CD4-positive, alpha-beta memory T cell (primary cell): ENCODE measurements at regions not wholly inside any gene's neighbourhood (a gene's known extent, or its start where the extent isn't known, plus 50 kb on each side); places are given as distances from the start of the nearest gene placed in this dataset.
A peak's percentile ranks its signal among the peaks of the same experiment; 100 is the strongest.

Source experiments
- CTCF ChIA-PET: fragments of 350-600 bp; sonication (Branson Sonifier 250); formaldehyde crosslinking; loops from one replicate; lab custom pipeline; 2021; ENCODE audit warnings: inconsistent platforms; ENCODE audit not compliant: partially characterized antibody; lab: Charles Lee
- POLR2A ChIA-PET: fragments of 350-600 bp; sonication (Branson Sonifier 250); formaldehyde crosslinking; loops from one replicate; lab custom pipeline; 2021; ENCODE audit not compliant: partially characterized antibody; lab: Charles Lee
- DNase-seq, 5 donors: peaks; one replicate each; pipeline versions ENCODE4 v3.0.0 to v3.0.0-alpha.2; 2020 to 2022; ENCODE audit warnings: mixed read lengths in 1 of 5
- H3K27ac ChIP-seq: one replicate; pipeline ENCODE4 v1.7.0; 2013; ENCODE audit warnings: low read depth, low read length
- H3K27me3 ChIP-seq: 2 replicates; pipeline ENCODE4 v1.7.0; 2013; ENCODE audit warnings: mild to moderate bottlenecking, low read length, moderate library complexity; ENCODE audit not compliant: insufficient read depth
- H3K36me3 ChIP-seq: 2 replicates; pipeline ENCODE4 v1.7.0; 2013; ENCODE audit warnings: mild to moderate bottlenecking, low read length, moderate library complexity; ENCODE audit not compliant: insufficient read depth
- H3K4me1 ChIP-seq: 2 replicates; pipeline ENCODE4 v1.7.0; 2013; ENCODE audit warnings: mild to moderate bottlenecking, low read length, moderate library complexity; ENCODE audit not compliant: insufficient read depth
- H3K4me3 ChIP-seq, 2 donors: one replicate each; pipeline ENCODE4 v1.7.0; 2013; ENCODE audit warnings: low read length in 2 of 2, mild to moderate bottlenecking in 1 of 2
- H3K9me3 ChIP-seq, 2 donors: one replicate each; pipeline ENCODE4 v1.7.0; 2013; ENCODE audit warnings: low read length in 2 of 2, control low read depth in 1 of 2; ENCODE audit not compliant: control insufficient read depth in 1 of 2
- H3K27ac Mint-ChIP-seq, 7 donors: one replicate each; pipeline ENCODE4 v1.8.0; 2020 to 2021; ENCODE audit warnings: mixed read lengths in 7 of 7, mild to moderate bottlenecking in 6 of 7, inconsistent platforms in 3 of 7, moderate library complexity in 3 of 7
- H3K27me3 Mint-ChIP-seq, 2 donors: one replicate each; pipeline ENCODE4 v1.8.0; 2020 to 2021; ENCODE audit warnings: mixed read lengths in 2 of 2
- H3K36me3 Mint-ChIP-seq, 2 donors: one replicate each; pipeline ENCODE4 v1.8.0; 2020 to 2021; ENCODE audit warnings: mixed read lengths in 2 of 2, inconsistent platforms in 1 of 2, mild to moderate bottlenecking in 1 of 2
- H3K4me1 Mint-ChIP-seq, 4 donors: one replicate each; pipeline ENCODE4 v1.8.0; 2020 to 2021; ENCODE audit warnings: mixed read lengths in 4 of 4, mild to moderate bottlenecking in 1 of 4
- H3K4me3 Mint-ChIP-seq, 8 donors: one replicate each; pipeline ENCODE4 v1.8.0; 2020 to 2021; ENCODE audit warnings: mixed read lengths in 8 of 8, mild to moderate bottlenecking in 7 of 8, moderate library complexity in 6 of 8, inconsistent platforms in 3 of 8
- H3K9me3 Mint-ChIP-seq, 8 donors: one replicate each; pipeline ENCODE4 v1.8.0; 2020 to 2021; ENCODE audit warnings: mixed read lengths in 8 of 8, mild to moderate bottlenecking in 5 of 8, inconsistent platforms in 3 of 8, moderate library complexity in 1 of 8
- intact Hi-C: fragments of 100-400 bp; cut with micrococcal nuclease; formaldehyde crosslinking; loops from one replicate; pipeline ENCODE4 v1.15.1; 2023

DNA sequence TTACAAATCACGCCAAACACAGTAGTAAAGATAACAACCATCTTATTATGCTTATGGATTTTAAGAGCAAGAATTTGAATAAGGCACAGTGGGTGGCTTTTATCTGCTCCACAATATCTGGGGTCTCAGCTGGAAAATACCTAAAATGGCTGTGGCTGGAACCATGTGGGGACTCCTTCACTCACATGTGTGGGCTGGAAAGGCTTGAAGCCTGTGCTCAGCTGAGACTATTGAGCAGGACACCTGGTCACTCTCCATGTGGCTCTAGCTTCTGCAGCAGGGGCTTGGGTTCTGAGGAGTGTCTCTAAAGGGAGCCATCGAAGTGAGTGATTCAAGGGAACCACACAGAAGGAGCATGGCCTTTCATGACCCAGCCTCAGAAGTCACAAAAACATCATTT, 239.6 kb upstream of the B3GALT2 start:
- no peaks in the 10 kb centered on the region for H3K27me3 Mint-ChIP-seq
- no peak overlapping the region for H3K27ac Mint-ChIP-seq

DNA sequence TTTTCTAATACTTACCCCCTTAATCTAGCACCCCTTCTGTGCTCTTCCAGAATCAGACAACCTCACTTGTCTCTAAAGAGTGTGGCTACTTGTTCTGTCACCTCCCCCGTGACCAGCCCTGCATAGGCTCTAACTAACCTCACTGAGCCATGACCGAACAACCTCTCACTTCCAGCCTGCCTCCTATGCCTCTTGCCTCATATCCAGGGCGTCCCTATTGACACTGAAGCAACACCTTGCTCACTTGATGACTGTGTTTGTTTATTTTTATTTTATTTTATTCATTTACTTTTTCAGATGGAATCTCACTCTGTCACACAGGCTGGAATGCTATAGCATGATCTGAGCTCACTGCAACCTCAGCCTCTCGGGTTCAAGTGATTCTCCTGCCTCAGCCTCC, 235.1 kb upstream of the B3GALT2 start:
- no peak for DNase-seq
- POLR2A ChIA-PET: no interaction called here
- Histone ChIP-seq H3K9me3 (no peaks in the 10 kb centered on the region), H3K27ac (no peak overlapping the region), H3K4me3 (no peak overlapping the region), H3K27me3 (no peaks in the 10 kb centered on the region), H3K4me1 (peaks cover 32% of the 10 kb centered on the region), H3K36me3 (no peaks in the 10 kb centered on the region)
- intact Hi-C loops: no loop called here
- H3K9me3 Mint-ChIP-seq: peaks cover 0 to 3% (median 0%) of the 10 kb centered on the region in 8 donors
- CTCF ChIA-PET: interaction anchor here (0.8 kb wide), 1 partner anchor 25 kb away, joined by 3 read pairs; no protein-coding TSS in a partner anchor
- H3K27ac Mint-ChIP-seq: no peak overlapping the region
- H3K27me3 Mint-ChIP-seq: no peaks in the 10 kb centered on the region
- peaks cover 0 to 2% of the 10 kb centered on the region in 2 donors for H3K36me3 Mint-ChIP-seq
- peaks cover 24 to 38% (median 27%) of the 10 kb centered on the region in 4 donors for H3K4me1 Mint-ChIP-seq
- H3K4me3 Mint-ChIP-seq: peak overlapping the region in 1 of 8 donors; percentile 55

More for the DNA sequence above, 239.6 kb upstream of the B3GALT2 start:
- no peaks in the 10 kb centered on the region for H3K36me3 ChIP-seq
- peaks cover 8 to 23% (median 15%) of the 10 kb centered on the region in 4 donors for H3K4me1 Mint-ChIP-seq
- no peak for DNase-seq
- CTCF ChIA-PET: interaction anchor here (1.1 kb wide), 2 partner anchors 12 to 21 kb away, joined by 3 to 4 read pairs; no protein-coding TSS in a partner anchor
- H3K4me3 Mint-ChIP-seq: no peak overlapping the region
- intact Hi-C loops: no loop called here
- peaks cover 3% of the 10 kb centered on the region for H3K4me1 ChIP-seq
- POLR2A ChIA-PET: interaction anchor here (0.6 to 1.5 kb wide), 3 partner anchors 9 to 154 kb away, joined by 3 to 7 read pairs (median 4); no protein-coding TSS in a partner anchor
- no peak overlapping the region for H3K4me3 ChIP-seq
- H3K9me3 Mint-ChIP-seq: peaks cover 0 to 1% (median 0%) of the 10 kb centered on the region in 8 donors
- no peaks in the 10 kb centered on the region for H3K9me3 ChIP-seq
- H3K27me3 ChIP-seq: no peaks in the 10 kb centered on the region
- no peak overlapping the region for H3K27ac ChIP-seq
- H3K36me3 Mint-ChIP-seq: no peaks in the 10 kb centered on the region

GRCh38 chr1:193419295-193419694, 232.9 kb upstream of the B3GALT2 start:
- peak overlapping the region in 6 of 7 donors; percentile 44 to 97 (median 90) for H3K27ac Mint-ChIP-seq
- Histone ChIP-seq H3K9me3 (no peaks in the 10 kb centered on the region), H3K4me1 (peaks cover 33% of the 10 kb centered on the region), H3K27ac (no peak overlapping the region), H3K27me3 (no peaks in the 10 kb centered on the region), H3K36me3 (no peaks in the 10 kb centered on the region), H3K4me3 (no peak overlapping the region)
- peaks cover 3 to 4% of the 10 kb centered on the region in 2 donors for H3K36me3 Mint-ChIP-seq
- H3K27me3 Mint-ChIP-seq: no peaks in the 10 kb centered on the region
- DNase-seq: no peak
- CTCF ChIA-PET: no interaction called here
- peak overlapping the region in 5 of 8 donors; percentile 7 to 89 (median 85) for H3K4me3 Mint-ChIP-seq
- intact Hi-C loops: loop anchor here (2.0 to 5.0 kb wide), 4 partner anchors 14 to 633 kb away; no protein-coding TSS in a partner anchor
- peaks cover 31 to 53% (median 34%) of the 10 kb centered on the region in 4 donors for H3K4me1 Mint-ChIP-seq
- H3K9me3 Mint-ChIP-seq: peaks cover 0 to 9% (median 0%) of the 10 kb centered on the region in 8 donors
- POLR2A ChIA-PET: interaction anchor here (0.6 to 9.3 kb wide), 5 partner anchors 18 to 60 kb away, joined by 3 to 117 read pairs (median 3); no protein-coding TSS in a partner anchor

DNA sequence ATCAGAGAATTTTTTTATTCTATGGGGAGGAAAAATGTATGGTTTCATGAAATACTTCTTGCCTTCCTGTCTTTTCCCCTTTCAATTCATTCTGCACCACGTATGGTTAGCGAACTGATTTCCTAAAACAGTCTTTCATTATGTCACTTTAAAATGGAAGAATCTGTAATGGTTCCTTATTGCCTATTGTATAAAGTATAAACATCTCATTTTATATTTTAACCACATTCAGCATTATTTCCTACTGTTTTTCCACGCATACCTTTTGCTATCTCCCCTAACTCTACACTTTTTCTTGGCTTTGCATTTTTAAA, 232.3 kb upstream of the B3GALT2 start:
- H3K36me3 ChIP-seq: no peaks in the 10 kb centered on the region
- H3K4me1 Mint-ChIP-seq: peaks cover 31 to 53% (median 34%) of the 10 kb centered on the region in 4 donors
- H3K27ac Mint-ChIP-seq: peak overlapping the region; percentile 76 to 97 (median 92)
- no peaks in the 10 kb centered on the region for H3K27me3 ChIP-seq
- no peaks in the 10 kb centered on the region for H3K9me3 ChIP-seq
- intact Hi-C loops: loop anchor here (2.0 to 5.0 kb wide), 4 partner anchors 14 to 634 kb away; no protein-coding TSS in a partner anchor
- H3K27me3 Mint-ChIP-seq: no peaks in the 10 kb centered on the region
- no peak for DNase-seq
- peak overlapping the region; percentile 79 to 89 (median 84) for H3K4me3 Mint-ChIP-seq
- H3K4me3 ChIP-seq: peak overlapping the region; percentile 24 to 50
- CTCF ChIA-PET: interaction anchor here (0.9 to 1.5 kb wide), 3 partner anchors 16 to 121 kb away, joined by 3 to 6 read pairs (median 5); no protein-coding TSS in a partner anchor
- H3K9me3 Mint-ChIP-seq: peaks cover 0 to 10% (median 0%) of the 10 kb centered on the region in 8 donors
- H3K27ac ChIP-seq: peak overlapping the region; percentile 58
- H3K4me1 ChIP-seq: peaks cover 33% of the 10 kb centered on the region
- peaks cover 3 to 4% of the 10 kb centered on the region in 2 donors for H3K36me3 Mint-ChIP-seq
- POLR2A ChIA-PET: interaction anchor here (1.2 to 9.3 kb wide), 6 partner anchors 24 to 61 kb away, joined by 4 to 117 read pairs (median 9); no protein-coding TSS in a partner anchor

DNA sequence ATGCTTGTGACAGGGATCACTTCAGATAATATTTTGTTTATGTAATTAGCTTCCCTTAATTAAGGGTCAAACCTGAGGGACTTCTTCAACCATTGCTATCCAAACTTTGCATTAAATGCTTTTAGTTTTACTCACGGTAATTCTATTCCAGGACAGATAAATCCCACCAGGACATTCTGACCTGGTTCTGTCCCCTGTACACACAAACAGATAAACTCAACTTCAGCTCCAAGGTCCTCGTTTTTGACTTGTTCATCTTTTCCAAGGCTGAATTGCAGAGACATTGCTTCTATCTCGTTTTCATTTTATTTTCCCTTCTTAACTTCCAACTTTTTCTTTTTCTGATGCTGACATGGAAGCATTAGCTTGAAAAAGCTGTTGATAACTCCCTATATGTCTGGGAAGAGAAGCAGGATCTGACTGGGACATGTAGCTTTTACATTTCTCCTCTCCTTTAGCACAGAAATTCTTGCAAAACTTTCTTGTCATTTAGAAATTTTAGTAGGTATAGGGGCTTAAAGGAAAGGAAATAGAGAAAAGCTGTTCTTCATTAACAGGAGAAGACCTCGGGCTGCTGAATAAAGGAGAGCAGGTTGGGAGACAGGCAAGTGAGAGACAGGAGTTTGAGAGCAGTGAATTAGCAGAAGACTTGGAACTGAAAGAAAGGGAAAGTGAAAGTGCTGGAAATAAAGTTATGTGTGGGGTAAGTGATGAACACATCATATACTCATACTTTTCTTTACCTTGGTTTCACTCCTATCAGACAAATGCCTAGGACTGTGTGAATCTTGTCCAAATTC, 231.7 kb upstream of the B3GALT2 start:
- no peaks in the 10 kb centered on the region for H3K27me3 Mint-ChIP-seq
- DNase-seq: peak in 4 of 5 donors; percentile 53 to 62 (median 56)
- Histone ChIP-seq H3K27ac (peak overlapping the region; percentile 58), H3K36me3 (no peaks in the 10 kb centered on the region), H3K4me3 (peak overlapping the region; percentile 24 to 50), H3K4me1 (peaks cover 34% of the 10 kb centered on the region), H3K9me3 (no peaks in the 10 kb centered on the region), H3K27me3 (no peaks in the 10 kb centered on the region)
- H3K4me1 Mint-ChIP-seq: peaks cover 32 to 54% (median 36%) of the 10 kb centered on the region in 4 donors
- peak overlapping the region; percentile 79 to 89 (median 84) for H3K4me3 Mint-ChIP-seq
- H3K36me3 Mint-ChIP-seq: peaks cover 5 to 6% of the 10 kb centered on the region in 2 donors
- peaks cover 0 to 14% (median 3%) of the 10 kb centered on the region in 8 donors for H3K9me3 Mint-ChIP-seq
- intact Hi-C loops: loop anchor here (2.0 to 5.0 kb wide), 4 partner anchors 13 to 634 kb away; no protein-coding TSS in a partner anchor
- CTCF ChIA-PET: interaction anchor here (0.8 to 1.5 kb wide), 5 partner anchors 10 to 122 kb away, joined by 3 to 6 read pairs (median 3); no protein-coding TSS in a partner anchor
- peak overlapping the region; percentile 76 to 97 (median 92) for H3K27ac Mint-ChIP-seq
- POLR2A ChIA-PET: interaction anchor here (0.7 to 9.3 kb wide), 13 partner anchors 8 to 626 kb away, joined by 3 to 117 read pairs (median 5); partner anchors contain the start of gene B3GALT2

- intact Hi-C loops: loop anchor here (5.0 kb wide), 2 partner anchors 40 to 635 kb away; no protein-coding TSS in a partner anchor
- CTCF ChIA-PET: interaction anchor here (0.8 to 1.5 kb wide), 4 partner anchors 10 to 123 kb away, joined by 3 to 6 read pairs (median 4); no protein-coding TSS in a partner anchor
- POLR2A ChIA-PET: interaction anchor here (0.7 to 9.3 kb wide), 11 partner anchors 9 to 627 kb away, joined by 3 to 117 read pairs (median 5); no protein-coding TSS in a partner anchor
- peak in 4 of 5 donors; percentile 15 to 66 (median 18) for DNase-seq
- Histone ChIP-seq H3K27me3 (no peaks in the 10 kb centered on the region), H3K4me1 (peaks cover 41% of the 10 kb centered on the region), H3K4me3 (peak overlapping the region in 1 of 2 donors; percentile 50), H3K27ac (peak overlapping the region; percentile 58), H3K36me3 (no peaks in the 10 kb centered on the region), H3K9me3 (no peaks in the 10 kb centered on the region)
- H3K9me3 Mint-ChIP-seq: peaks cover 0 to 17% (median 4%) of the 10 kb centered on the region in 8 donors
- peaks cover 5 to 8% of the 10 kb centered on the region in 2 donors for H3K36me3 Mint-ChIP-seq
- no peaks in the 10 kb centered on the region for H3K27me3 Mint-ChIP-seq
- H3K27ac Mint-ChIP-seq: peak overlapping the region; percentile 76 to 97 (median 92)
- H3K4me1 Mint-ChIP-seq: peaks cover 37 to 61% (median 43%) of the 10 kb centered on the region in 4 donors
- H3K4me3 Mint-ChIP-seq: peak overlapping the region in 7 of 8 donors; percentile 79 to 89 (median 85)
Measured at GRCh38 chr1:193417403-193417802, 231.0 kb upstream of the B3GALT2 start.
